GM12801 (cell line): ENCODE measurements at regions not wholly inside any gene's neighbourhood (a gene's known extent, or its start where the extent isn't known, plus 50 kb on each side); places are given as distances from the start of the nearest gene placed in this dataset.

Experiments
- CTCF ChIP-seq: IDR thresholded peaks from one replicate; pipeline ENCODE4 v1.5.1; 2011; ENCODE audit warnings: control low read depth; ENCODE audit not compliant: insufficient read length; ENCODE audit errors: extremely low read depth

- TF ChIP-seq CTCF, result no peak
Observed at GRCh38 chr10:6657196-6657595, 77.1 kb upstream of the PRKCQ start.

- no peak for TF ChIP-seq CTCF
Observed at GRCh38 chr10:6654571-6654970, 74.5 kb upstream of the PRKCQ start.

- no peak for TF ChIP-seq CTCF
Observed at GRCh38 chr10:6650586-6650985, 70.5 kb upstream of the PRKCQ start.

GRCh38 chr10:6649903-6650302 is 69.8 kb upstream of the PRKCQ start:
- TF ChIP-seq CTCF, result no peak

GRCh38 chr10:6648894-6649720 is 69.0 kb upstream of the PRKCQ start:
- TF ChIP-seq CTCF, result no peak

- TF ChIP-seq CTCF, result no peak
Observed at GRCh38 chr10:6647811-6648526, 67.9 kb upstream of the PRKCQ start.

- no peak for TF ChIP-seq CTCF
Observed at GRCh38 chr10:6643962-6644361, 63.9 kb upstream of the PRKCQ start.
